Peyer's patch (tissue), 4 donors: ENCODE measurements at regions not wholly inside any gene's neighbourhood (a gene's known extent, or its start where the extent isn't known, plus 50 kb on each side); places are given as distances from the start of the nearest gene placed in this dataset.

Experiments
- DNase-seq, 3 donors: peaks; one replicate each; pipeline ENCODE4 v3.0.0-alpha.2; 2017 to 2019
- H3K27ac ChIP-seq, 4 donors: fragments of 200-600 bp; sonication (generic); one replicate each; pipeline ENCODE4 v1.5.1; 2016 to 2019
- H3K27me3 ChIP-seq, 2 donors: fragments of 200-600 bp; sonication (generic); one replicate each; pipeline ENCODE4 v1.5.1; 2019
- H3K36me3 ChIP-seq, 3 donors: fragments of 200-600 bp; sonication (generic); one replicate each; pipeline ENCODE4 v1.5.1; 2016 to 2019
- H3K4me1 ChIP-seq, 4 donors: fragments of 200-600 bp; sonication (generic); one replicate each; pipeline ENCODE4 v1.5.1; 2016 to 2019
- H3K4me3 ChIP-seq, 4 donors: fragments of 200-600 bp; sonication (generic); 1 replicate in 3 of 4; 2 replicates in 1 of 4; pipeline ENCODE4 v1.5.1; 2016 to 2019; ENCODE audit warnings: mild to moderate bottlenecking in 1 of 4
- H3K9me3 ChIP-seq, 4 donors: fragments of 200-600 bp; sonication (generic); one replicate each; pipeline ENCODE4 v1.5.1; 2016 to 2019; ENCODE audit warnings: mild to moderate bottlenecking in 1 of 4
- POLR2A ChIP-seq, 2 donors: fragments of 450-650 bp; IDR thresholded peaks; one replicate each; pipeline ENCODE4 v1.5.1; 2017; ENCODE audit warnings: antibody characterized with exemption in 2 of 2, mild to moderate bottlenecking in 2 of 2, moderate library complexity in 2 of 2
- TF ChIP-seq, protein P1 (sequence below), 6 experiments: fragments of 450-650 bp in 4 of 6; fragments of 200-600 bp in 2 of 6; sonication (generic) in 1 of 6; IDR thresholded peaks; one replicate each; pipeline ENCODE4 v1.5.1; 2017 to 2019; ENCODE audit warnings: antibody characterized with exemption in 6 of 6, mild to moderate bottlenecking in 3 of 6, moderate library complexity in 1 of 6

DNA sequence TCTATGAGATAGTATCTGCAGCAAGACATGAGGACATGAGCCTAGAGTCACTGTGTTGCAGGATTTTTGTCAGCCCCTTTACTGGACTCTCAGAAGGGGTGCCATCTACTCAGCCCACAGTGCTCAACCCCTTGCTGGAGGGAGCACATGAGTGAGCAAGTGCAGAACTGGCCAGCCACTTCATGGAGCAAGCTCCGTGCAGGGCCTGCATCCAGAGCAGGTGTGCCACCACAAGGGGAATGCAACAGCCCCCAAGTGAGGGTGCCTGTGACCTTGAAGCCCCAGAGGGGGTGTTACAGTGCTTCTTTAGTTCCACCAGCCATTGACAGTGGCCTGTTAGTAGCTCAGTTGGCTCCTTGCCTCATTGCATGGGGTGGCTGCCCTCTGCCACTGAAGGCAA is 649.7 kb downstream of the PLPP3 start:
- no peaks in the 10 kb centered on the region for H3K9me3 ChIP-seq
- no peak for DNase-seq
- H3K27ac ChIP-seq = no peak overlapping the region
- no peaks in the 10 kb centered on the region for H3K4me1 ChIP-seq
- no peaks in the 10 kb centered on the region for H3K27me3 ChIP-seq
- no peak overlapping the region for H3K4me3 ChIP-seq
- no peak for TF ChIP-seq POLR2A (IDR thresholded peaks at IDR 0.05)
- TF ChIP-seq, protein P1, sequence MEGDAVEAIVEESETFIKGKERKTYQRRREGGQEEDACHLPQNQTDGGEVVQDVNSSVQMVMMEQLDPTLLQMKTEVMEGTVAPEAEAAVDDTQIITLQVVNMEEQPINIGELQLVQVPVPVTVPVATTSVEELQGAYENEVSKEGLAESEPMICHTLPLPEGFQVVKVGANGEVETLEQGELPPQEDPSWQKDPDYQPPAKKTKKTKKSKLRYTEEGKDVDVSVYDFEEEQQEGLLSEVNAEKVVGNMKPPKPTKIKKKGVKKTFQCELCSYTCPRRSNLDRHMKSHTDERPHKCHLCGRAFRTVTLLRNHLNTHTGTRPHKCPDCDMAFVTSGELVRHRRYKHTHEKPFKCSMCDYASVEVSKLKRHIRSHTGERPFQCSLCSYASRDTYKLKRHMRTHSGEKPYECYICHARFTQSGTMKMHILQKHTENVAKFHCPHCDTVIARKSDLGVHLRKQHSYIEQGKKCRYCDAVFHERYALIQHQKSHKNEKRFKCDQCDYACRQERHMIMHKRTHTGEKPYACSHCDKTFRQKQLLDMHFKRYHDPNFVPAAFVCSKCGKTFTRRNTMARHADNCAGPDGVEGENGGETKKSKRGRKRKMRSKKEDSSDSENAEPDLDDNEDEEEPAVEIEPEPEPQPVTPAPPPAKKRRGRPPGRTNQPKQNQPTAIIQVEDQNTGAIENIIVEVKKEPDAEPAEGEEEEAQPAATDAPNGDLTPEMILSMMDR (IDR thresholded peaks at IDR 0.05) = no peak
- H3K36me3 ChIP-seq = no peaks in the 10 kb centered on the region

- Histone ChIP-seq H3K4me1 (no peaks in the 10 kb centered on the region), H3K36me3 (no peaks in the 10 kb centered on the region), H3K27ac (peak overlapping the region in 1 of 4 donors; percentile 31), H3K4me3 (no peak overlapping the region), H3K9me3 (no peaks in the 10 kb centered on the region), H3K27me3 (no peaks in the 10 kb centered on the region)
- TF ChIP-seq, protein P1 (IDR thresholded peaks at IDR 0.05) = no peak
- TF ChIP-seq POLR2A (IDR thresholded peaks at IDR 0.05) = no peak
- DNase-seq = no peak
These were observed 650.8 kb downstream of the PLPP3 start for GRCh38 chr1:55928576-55928975.

- DNase-seq = no peak
- Histone ChIP-seq H3K9me3 (no peaks in the 10 kb centered on the region), H3K36me3 (no peaks in the 10 kb centered on the region), H3K4me1 (no peaks in the 10 kb centered on the region), H3K4me3 (no peak overlapping the region), H3K27me3 (no peaks in the 10 kb centered on the region), H3K27ac (no peak overlapping the region)
- TF ChIP-seq POLR2A (IDR thresholded peaks at IDR 0.05) = no peak
- TF ChIP-seq, protein P1 (IDR thresholded peaks at IDR 0.05) = no peak
These were observed 651.6 kb downstream of the PLPP3 start for GRCh38 chr1:55927702-55928290.

- no peak overlapping the region for H3K4me3 ChIP-seq
- no peak for TF ChIP-seq POLR2A (IDR thresholded peaks at IDR 0.05)
- TF ChIP-seq, protein P1 (IDR thresholded peaks at IDR 0.05) = no peak
- H3K4me1 ChIP-seq = no peaks in the 10 kb centered on the region
- no peaks in the 10 kb centered on the region for H3K36me3 ChIP-seq
- H3K27me3 ChIP-seq = no peaks in the 10 kb centered on the region
- no peak for DNase-seq
- H3K27ac ChIP-seq = no peak overlapping the region
- H3K9me3 ChIP-seq = no peaks in the 10 kb centered on the region
These were observed 652.4 kb downstream of the PLPP3 start for GRCh38 chr1:55926906-55927471.

DNA sequence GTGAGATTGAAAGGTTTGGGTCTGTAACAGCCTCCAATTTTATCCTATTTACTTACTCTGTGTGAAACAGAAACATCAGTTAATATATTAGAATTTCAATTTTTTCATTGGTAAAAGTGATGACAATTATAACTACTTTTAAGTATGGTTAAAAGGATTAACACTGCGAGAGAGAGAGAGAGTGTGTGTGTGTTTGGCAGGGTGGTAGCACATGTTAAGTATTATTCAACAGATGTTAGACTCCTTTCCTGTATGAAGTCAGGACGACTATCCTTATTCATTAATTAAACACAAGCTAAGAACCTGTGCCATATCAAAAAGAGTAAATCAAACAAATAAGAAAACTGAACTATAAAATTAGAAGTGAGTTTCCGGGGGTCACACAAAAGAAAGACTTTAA is 662.5 kb downstream of the PLPP3 start:
- no peak overlapping the region for H3K4me3 ChIP-seq
- no peaks in the 10 kb centered on the region for H3K9me3 ChIP-seq
- DNase-seq = no peak
- no peak overlapping the region for H3K27ac ChIP-seq
- H3K36me3 ChIP-seq = no peaks in the 10 kb centered on the region
- no peaks in the 10 kb centered on the region for H3K27me3 ChIP-seq
- TF ChIP-seq POLR2A (IDR thresholded peaks at IDR 0.05) = no peak
- TF ChIP-seq, protein P1 (IDR thresholded peaks at IDR 0.05) = no peak
- no peaks in the 10 kb centered on the region for H3K4me1 ChIP-seq
